ENCODE measurements at regions not wholly inside any gene's neighbourhood (a gene's known extent, or its start where the extent isn't known, plus 50 kb on each side); places are given as distances from the start of the nearest gene placed in this dataset.

GRCh38 chr4:160044693-160045092, 941.8 kb downstream of the RAPGEF2 start:
- no peaks in the 10 kb centered on the region for H3K36me3 ChIP-seq (ENCODE audit: control insufficient read depth, insufficient read depth, low read length)
- ATAC-seq (no peak), DNase-seq (ENCODE audit: low read depth, low spot score) (no peak)
- H3K9me3 ChIP-seq (ENCODE audit: control insufficient read depth, insufficient read depth, low read depth, low read length), result no peaks in the 10 kb centered on the region
- no peak overlapping the region for H3K27ac ChIP-seq (ENCODE audit: low read length)
- in situ Hi-C loops (cut with HindIII; ENCODE audit: low pct_unique_long_range_greater_than_20kb, low sequenced_read_pairs), result no loop called here
- TF ChIP-seq, protein P1, sequence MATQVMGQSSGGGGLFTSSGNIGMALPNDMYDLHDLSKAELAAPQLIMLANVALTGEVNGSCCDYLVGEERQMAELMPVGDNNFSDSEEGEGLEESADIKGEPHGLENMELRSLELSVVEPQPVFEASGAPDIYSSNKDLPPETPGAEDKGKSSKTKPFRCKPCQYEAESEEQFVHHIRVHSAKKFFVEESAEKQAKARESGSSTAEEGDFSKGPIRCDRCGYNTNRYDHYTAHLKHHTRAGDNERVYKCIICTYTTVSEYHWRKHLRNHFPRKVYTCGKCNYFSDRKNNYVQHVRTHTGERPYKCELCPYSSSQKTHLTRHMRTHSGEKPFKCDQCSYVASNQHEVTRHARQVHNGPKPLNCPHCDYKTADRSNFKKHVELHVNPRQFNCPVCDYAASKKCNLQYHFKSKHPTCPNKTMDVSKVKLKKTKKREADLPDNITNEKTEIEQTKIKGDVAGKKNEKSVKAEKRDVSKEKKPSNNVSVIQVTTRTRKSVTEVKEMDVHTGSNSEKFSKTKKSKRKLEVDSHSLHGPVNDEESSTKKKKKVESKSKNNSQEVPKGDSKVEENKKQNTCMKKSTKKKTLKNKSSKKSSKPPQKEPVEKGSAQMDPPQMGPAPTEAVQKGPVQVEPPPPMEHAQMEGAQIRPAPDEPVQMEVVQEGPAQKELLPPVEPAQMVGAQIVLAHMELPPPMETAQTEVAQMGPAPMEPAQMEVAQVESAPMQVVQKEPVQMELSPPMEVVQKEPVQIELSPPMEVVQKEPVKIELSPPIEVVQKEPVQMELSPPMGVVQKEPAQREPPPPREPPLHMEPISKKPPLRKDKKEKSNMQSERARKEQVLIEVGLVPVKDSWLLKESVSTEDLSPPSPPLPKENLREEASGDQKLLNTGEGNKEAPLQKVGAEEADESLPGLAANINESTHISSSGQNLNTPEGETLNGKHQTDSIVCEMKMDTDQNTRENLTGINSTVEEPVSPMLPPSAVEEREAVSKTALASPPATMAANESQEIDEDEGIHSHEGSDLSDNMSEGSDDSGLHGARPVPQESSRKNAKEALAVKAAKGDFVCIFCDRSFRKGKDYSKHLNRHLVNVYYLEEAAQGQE (IDR thresholded peaks at IDR 0.05; ENCODE audit: insufficient read depth in 1 of 2, low read depth in 2 of 2, low read length in 1 of 2), result no peak
- TF ChIP-seq TCF7L2 (IDR thresholded peaks at IDR 0.05; ENCODE audit: low read depth, low read length) (no peak), POLR2AphosphoS5 (IDR thresholded peaks at IDR 0.05; ENCODE audit: low read depth, low read length) (no peak), CTCF (IDR thresholded peaks at IDR 0.05) (no peak), SIN3A (IDR thresholded peaks at IDR 0.05; ENCODE audit: borderline replicate concordance, insufficient read depth, low read depth, low read length) (no peak)
- intact Hi-C loops (cut with micrococcal nuclease; ENCODE audit: unreplicated experiment), result no loop called here
- POLR2A ChIA-PET, result no interaction called here
- no TSS peak for BruUV-seq (replicated peaks)
- no peaks in the 10 kb centered on the region for H3K27me3 ChIP-seq (ENCODE audit: control insufficient read depth, insufficient read depth, low read length)
- H3K4me1 ChIP-seq (ENCODE audit: control insufficient read depth, insufficient read depth, low read length), result no peaks in the 10 kb centered on the region
- no peak overlapping the region for H3K4me3 ChIP-seq (ENCODE audit: low read depth in 2 of 2, low read length in 2 of 2)
- CTCF ChIA-PET, result no interaction called here

DNA sequence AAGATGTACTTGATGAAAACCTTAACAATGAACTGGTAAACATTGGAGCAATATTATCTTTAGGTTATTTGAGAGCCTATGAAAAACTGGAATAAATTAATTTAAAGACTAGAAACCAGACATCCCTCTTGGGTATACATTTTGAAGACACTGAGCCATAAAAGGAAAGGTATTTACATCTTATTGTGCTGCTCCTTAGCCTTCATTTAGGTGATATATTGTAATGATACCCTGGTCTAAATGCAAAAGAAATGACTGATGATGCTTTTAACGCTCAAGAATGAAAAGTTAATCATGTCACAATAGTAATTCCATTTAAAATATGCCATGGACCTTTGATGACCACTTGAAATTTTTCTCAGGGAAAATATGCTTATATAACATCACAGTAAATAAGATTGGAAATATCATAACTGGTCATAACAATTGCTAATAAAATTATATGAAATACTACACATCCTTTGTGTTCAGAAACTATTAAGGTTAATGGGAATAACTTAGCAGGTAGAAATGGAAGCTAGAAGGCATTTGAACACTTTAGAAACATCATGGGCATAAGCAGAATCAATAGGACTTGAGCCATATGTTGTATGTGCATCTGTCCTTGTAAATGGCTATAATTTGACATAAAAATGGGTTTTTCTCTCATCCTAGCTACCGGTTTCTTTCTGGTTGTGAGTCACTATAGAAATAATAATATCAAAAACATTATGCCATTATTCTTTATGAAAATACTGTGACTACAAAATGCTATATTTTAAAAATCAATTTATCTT, 979.7 kb downstream of the RAPGEF2 start:
- intact Hi-C loops (cut with micrococcal nuclease; ENCODE audit: unreplicated experiment), result no loop called here

More for the DNA sequence above, 979.7 kb downstream of the RAPGEF2 start:
- H3K4me1 ChIP-seq (ENCODE audit: control insufficient read depth, insufficient read depth, low read length), result no peaks in the 10 kb centered on the region
- no peak overlapping the region for H3K4me3 ChIP-seq (ENCODE audit: low read depth in 2 of 2, low read length in 2 of 2)
- no peaks in the 10 kb centered on the region for H3K36me3 ChIP-seq (ENCODE audit: control insufficient read depth, insufficient read depth, low read length)
- BruUV-seq (replicated peaks), result no TSS peak
- ATAC-seq (no peak), DNase-seq (ENCODE audit: low read depth, low spot score) (no peak)
- in situ Hi-C loops (cut with HindIII; ENCODE audit: low pct_unique_long_range_greater_than_20kb, low sequenced_read_pairs), result no loop called here
- no peaks in the 10 kb centered on the region for H3K9me3 ChIP-seq (ENCODE audit: control insufficient read depth, insufficient read depth, low read depth, low read length)
- H3K27me3 ChIP-seq (ENCODE audit: control insufficient read depth, insufficient read depth, low read length), result no peaks in the 10 kb centered on the region
- CTCF ChIA-PET, result no interaction called here
- H3K27ac ChIP-seq (ENCODE audit: low read length), result no peak overlapping the region
- POLR2A ChIA-PET, result no interaction called here
- TF ChIP-seq, protein P1 (IDR thresholded peaks at IDR 0.05; ENCODE audit: insufficient read depth in 1 of 2, low read depth in 2 of 2, low read length in 1 of 2), result no peak

Measured in Panc1 (cell line).